ENCODE measurements at regions not wholly inside any gene's neighbourhood (a gene's known extent, or its start where the extent isn't known, plus 50 kb on each side); places are given as distances from the start of the nearest gene placed in this dataset.

GRCh38 chr1:95829556-95829955 lies 595.5 kb downstream of the RWDD3 start:
- CTCF ChIA-PET: no interaction called here
- BruUV-seq (replicated peaks): no TSS peak
- H3K36me3 ChIP-seq (ENCODE audit: low read depth): no peaks in the 10 kb centered on the region
- no peaks in the 10 kb centered on the region for H4K20me1 ChIP-seq (ENCODE audit: insufficient read depth)
- POLR2A ChIA-PET (ENCODE audit: unreplicated experiment): no interaction called here
- intact Hi-C loops (cut with micrococcal nuclease; ENCODE audit: unreplicated experiment): no loop called here
- DNase-seq: peak in 1 of 2 experiments; percentile 4
- no peaks in the 10 kb centered on the region for H3K9me3 ChIP-seq (ENCODE audit: insufficient read depth, low read depth)
- no peaks in the 10 kb centered on the region for H3K79me2 ChIP-seq (ENCODE audit: low read depth)
- H3K9me2 ChIP-seq (ENCODE audit: insufficient read depth): no peaks in the 10 kb centered on the region
- no peak for TF ChIP-seq CTCF (conservative IDR thresholded peaks at IDR 0.05)
- TF ChIP-seq EZH2 (IDR thresholded peaks at IDR 0.05; ENCODE audit: low read depth): no peak
- no peak overlapping the region for H3K4me3 ChIP-seq
- H2AFZ ChIP-seq: no peak overlapping the region
- no peaks in the 10 kb centered on the region for H3K4me1 ChIP-seq (replicated peaks; ENCODE audit: insufficient read depth)
- H3K27me3 ChIP-seq (ENCODE audit: insufficient read depth, low read depth): no peaks in the 10 kb centered on the region
- no peak overlapping the region for H3K4me2 ChIP-seq
- H3K27ac ChIP-seq: no peak overlapping the region
- H3F3A ChIP-seq (ENCODE audit: insufficient read depth, low read depth): no peaks in the 10 kb centered on the region

GRCh38 chr1:95832370-95832769 lies 598.4 kb downstream of the RWDD3 start:
- TF ChIP-seq EZH2 (IDR thresholded peaks at IDR 0.05; ENCODE audit: low read depth): no peak
- no peak for DNase-seq
- Histone ChIP-seq H2AFZ (no peak overlapping the region), H3K36me3 (ENCODE audit: low read depth) (no peaks in the 10 kb centered on the region), H3K4me1 (replicated peaks; ENCODE audit: insufficient read depth) (no peaks in the 10 kb centered on the region), H3K27me3 (ENCODE audit: insufficient read depth, low read depth) (no peaks in the 10 kb centered on the region), H3K4me3 (no peak overlapping the region), H3K79me2 (ENCODE audit: low read depth) (no peaks in the 10 kb centered on the region), H3K4me2 (no peak overlapping the region), H3K9me2 (ENCODE audit: insufficient read depth) (no peaks in the 10 kb centered on the region), H3K9me3 (ENCODE audit: insufficient read depth, low read depth) (no peaks in the 10 kb centered on the region), H4K20me1 (ENCODE audit: insufficient read depth) (no peaks in the 10 kb centered on the region), H3F3A (ENCODE audit: insufficient read depth, low read depth) (no peaks in the 10 kb centered on the region), H3K27ac (no peak overlapping the region)
- no TSS peak for BruUV-seq (replicated peaks)
- ChIA-PET POLR2A (ENCODE audit: unreplicated experiment) (no interaction called here), CTCF (no interaction called here)
- intact Hi-C loops (cut with micrococcal nuclease; ENCODE audit: unreplicated experiment): no loop called here

GRCh38 chr1:95849439-95849838 lies 615.4 kb downstream of the RWDD3 start:
- Histone ChIP-seq H4K20me1 (ENCODE audit: insufficient read depth) (no peaks in the 10 kb centered on the region), H3K4me3 (no peak overlapping the region), H3F3A (ENCODE audit: insufficient read depth, low read depth) (no peaks in the 10 kb centered on the region), H2AFZ (no peak overlapping the region), H3K27me3 (ENCODE audit: insufficient read depth, low read depth) (no peaks in the 10 kb centered on the region), H3K36me3 (ENCODE audit: low read depth) (no peaks in the 10 kb centered on the region), H3K4me2 (no peak overlapping the region), H3K27ac (no peak overlapping the region), H3K4me1 (replicated peaks; ENCODE audit: insufficient read depth) (no peaks in the 10 kb centered on the region), H3K79me2 (ENCODE audit: low read depth) (no peaks in the 10 kb centered on the region), H3K9me2 (ENCODE audit: insufficient read depth) (no peaks in the 10 kb centered on the region), H3K9me3 (ENCODE audit: insufficient read depth, low read depth) (no peaks in the 10 kb centered on the region; the same call in 1 of the 2 replicates)
- ChIA-PET POLR2A (ENCODE audit: unreplicated experiment) (no interaction called here), CTCF (no interaction called here)
- BruUV-seq (replicated peaks): no TSS peak
- intact Hi-C loops (cut with micrococcal nuclease; ENCODE audit: unreplicated experiment): no loop called here
- DNase-seq: no peak
- TF ChIP-seq CTCF (conservative IDR thresholded peaks at IDR 0.05) (no peak), EZH2 (IDR thresholded peaks at IDR 0.05; ENCODE audit: low read depth) (no peak)

- Histone ChIP-seq H3K4me3 (no peak overlapping the region), H3K27me3 (ENCODE audit: insufficient read depth, low read depth) (no peaks in the 10 kb centered on the region), H3F3A (ENCODE audit: insufficient read depth, low read depth) (no peaks in the 10 kb centered on the region), H3K79me2 (ENCODE audit: low read depth) (no peaks in the 10 kb centered on the region), H3K27ac (no peak overlapping the region), H2AFZ (no peak overlapping the region), H3K36me3 (ENCODE audit: low read depth) (no peaks in the 10 kb centered on the region), H3K9me3 (ENCODE audit: insufficient read depth, low read depth) (no peaks in the 10 kb centered on the region; the same call in 1 of the 2 replicates), H4K20me1 (ENCODE audit: insufficient read depth) (no peaks in the 10 kb centered on the region), H3K4me2 (no peak overlapping the region), H3K9me2 (ENCODE audit: insufficient read depth) (no peaks in the 10 kb centered on the region), H3K4me1 (replicated peaks; ENCODE audit: insufficient read depth) (no peaks in the 10 kb centered on the region)
- ChIA-PET POLR2A (ENCODE audit: unreplicated experiment) (no interaction called here), CTCF (no interaction called here)
- DNase-seq: no peak
- TF ChIP-seq EZH2 (IDR thresholded peaks at IDR 0.05; ENCODE audit: low read depth) (no peak), CTCF (conservative IDR thresholded peaks at IDR 0.05) (no peak)
- intact Hi-C loops (cut with micrococcal nuclease; ENCODE audit: unreplicated experiment): no loop called here
- BruUV-seq (replicated peaks): no TSS peak
Observed at GRCh38 chr1:95850165-95850649, 616.2 kb downstream of the RWDD3 start.

Data from PC-9 (cell line).